ENCODE measurements at regions not wholly inside any gene's neighbourhood (a gene's known extent, or its start where the extent isn't known, plus 50 kb on each side); places are given as distances from the start of the nearest gene placed in this dataset.
A peak's percentile ranks its signal among the peaks of the same experiment; 100 is the strongest.

DNA sequence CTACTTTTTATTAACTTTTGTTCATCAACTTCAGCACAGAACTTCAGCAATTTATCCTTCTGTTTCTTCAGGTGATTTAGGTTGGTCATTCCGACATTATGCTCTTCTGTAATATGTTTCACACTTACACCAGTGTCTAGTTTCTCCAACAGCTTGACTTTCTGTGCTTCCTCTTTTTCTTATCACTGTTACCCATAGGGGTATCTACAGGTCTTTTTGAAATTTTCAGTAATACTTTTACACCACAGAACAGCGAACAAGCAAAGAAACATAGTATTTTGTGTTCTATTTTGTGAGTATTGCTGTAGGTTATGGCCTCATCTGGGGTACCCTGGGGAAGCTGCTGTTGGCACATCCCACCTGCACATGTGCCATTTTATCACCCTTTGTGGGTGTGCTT, 260.7 kb downstream of the NSUN3 start:
- Histone ChIP-seq H3K4me2 (ENCODE audit: low read length) (no peak overlapping the region), H3K27me3 (ENCODE audit: control insufficient read depth, low read length) (no peaks in the 10 kb centered on the region), H3K4me3 (ENCODE audit: low read length) (no peak overlapping the region), H4K20me1 (ENCODE audit: control insufficient read depth, insufficient read depth, low read depth, low read length) (no peaks in the 10 kb centered on the region), H3F3A (ENCODE audit: control insufficient read depth, insufficient read depth) (no peaks in the 10 kb centered on the region), H3K27ac (ENCODE audit: low read depth, low read length) (no peak overlapping the region), H3K79me2 (ENCODE audit: control insufficient read depth, low read length) (no peaks in the 10 kb centered on the region), H3K9me3 (ENCODE audit: control insufficient read depth, insufficient read depth, low read length) (no peaks in the 10 kb centered on the region), H3K4me1 (ENCODE audit: control insufficient read depth, low read length) (no peaks in the 10 kb centered on the region), H3K9me2 (replicated peaks; ENCODE audit: control insufficient read depth, low read length) (no peaks in the 10 kb centered on the region), H3K36me3 (ENCODE audit: control insufficient read depth, low read length) (no peaks in the 10 kb centered on the region)
- TF ChIP-seq, protein P1, sequence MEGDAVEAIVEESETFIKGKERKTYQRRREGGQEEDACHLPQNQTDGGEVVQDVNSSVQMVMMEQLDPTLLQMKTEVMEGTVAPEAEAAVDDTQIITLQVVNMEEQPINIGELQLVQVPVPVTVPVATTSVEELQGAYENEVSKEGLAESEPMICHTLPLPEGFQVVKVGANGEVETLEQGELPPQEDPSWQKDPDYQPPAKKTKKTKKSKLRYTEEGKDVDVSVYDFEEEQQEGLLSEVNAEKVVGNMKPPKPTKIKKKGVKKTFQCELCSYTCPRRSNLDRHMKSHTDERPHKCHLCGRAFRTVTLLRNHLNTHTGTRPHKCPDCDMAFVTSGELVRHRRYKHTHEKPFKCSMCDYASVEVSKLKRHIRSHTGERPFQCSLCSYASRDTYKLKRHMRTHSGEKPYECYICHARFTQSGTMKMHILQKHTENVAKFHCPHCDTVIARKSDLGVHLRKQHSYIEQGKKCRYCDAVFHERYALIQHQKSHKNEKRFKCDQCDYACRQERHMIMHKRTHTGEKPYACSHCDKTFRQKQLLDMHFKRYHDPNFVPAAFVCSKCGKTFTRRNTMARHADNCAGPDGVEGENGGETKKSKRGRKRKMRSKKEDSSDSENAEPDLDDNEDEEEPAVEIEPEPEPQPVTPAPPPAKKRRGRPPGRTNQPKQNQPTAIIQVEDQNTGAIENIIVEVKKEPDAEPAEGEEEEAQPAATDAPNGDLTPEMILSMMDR (IDR thresholded peaks at IDR 0.05; ENCODE audit: low read depth, low read length, poor library complexity, severe bottlenecking), result no peak
- no peak for TF ChIP-seq EZH2phosphoT487 (IDR thresholded peaks at IDR 0.05; ENCODE audit: borderline replicate concordance, low read length)

DNA sequence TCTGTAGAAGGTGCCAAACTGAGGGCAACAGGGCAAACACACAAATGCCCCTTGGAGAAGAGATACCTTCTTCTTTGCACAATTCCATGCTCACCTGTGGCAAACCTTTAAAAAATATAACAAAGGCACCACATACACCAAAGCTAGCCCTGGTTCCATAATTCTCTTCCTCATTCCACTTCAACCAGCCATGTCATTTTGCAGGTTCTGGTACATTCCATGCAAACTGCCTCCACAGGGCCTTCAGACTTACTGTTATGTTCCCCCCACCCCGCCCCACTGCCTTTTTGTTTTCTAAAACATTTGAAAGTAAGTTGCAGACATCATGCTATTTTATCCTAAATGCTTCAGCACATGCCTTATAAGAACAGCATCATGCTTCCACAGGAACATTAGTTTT, 269.0 kb downstream of the NSUN3 start:
- Histone ChIP-seq H3K4me1 (ENCODE audit: control insufficient read depth, low read length) (no peaks in the 10 kb centered on the region), H3K4me2 (ENCODE audit: low read length) (no peak overlapping the region), H3K27me3 (ENCODE audit: control insufficient read depth, low read length) (no peaks in the 10 kb centered on the region), H3K9me3 (ENCODE audit: control insufficient read depth, insufficient read depth, low read length) (no peaks in the 10 kb centered on the region), H4K20me1 (ENCODE audit: control insufficient read depth, insufficient read depth, low read depth, low read length) (no peaks in the 10 kb centered on the region), H3K9me2 (replicated peaks; ENCODE audit: control insufficient read depth, low read length) (no peaks in the 10 kb centered on the region; the same call in 1 of the 2 replicates), H3K79me2 (ENCODE audit: control insufficient read depth, low read length) (no peaks in the 10 kb centered on the region), H3F3A (ENCODE audit: control insufficient read depth, insufficient read depth) (no peaks in the 10 kb centered on the region), H3K36me3 (ENCODE audit: control insufficient read depth, low read length) (no peaks in the 10 kb centered on the region), H3K4me3 (ENCODE audit: low read length) (no peak overlapping the region), H3K27ac (ENCODE audit: low read depth, low read length) (no peak overlapping the region)
- no peak for TF ChIP-seq EZH2phosphoT487 (IDR thresholded peaks at IDR 0.05; ENCODE audit: borderline replicate concordance, low read length)
- TF ChIP-seq, protein P1 (IDR thresholded peaks at IDR 0.05; ENCODE audit: low read depth, low read length, poor library complexity, severe bottlenecking), result no peak

DNA sequence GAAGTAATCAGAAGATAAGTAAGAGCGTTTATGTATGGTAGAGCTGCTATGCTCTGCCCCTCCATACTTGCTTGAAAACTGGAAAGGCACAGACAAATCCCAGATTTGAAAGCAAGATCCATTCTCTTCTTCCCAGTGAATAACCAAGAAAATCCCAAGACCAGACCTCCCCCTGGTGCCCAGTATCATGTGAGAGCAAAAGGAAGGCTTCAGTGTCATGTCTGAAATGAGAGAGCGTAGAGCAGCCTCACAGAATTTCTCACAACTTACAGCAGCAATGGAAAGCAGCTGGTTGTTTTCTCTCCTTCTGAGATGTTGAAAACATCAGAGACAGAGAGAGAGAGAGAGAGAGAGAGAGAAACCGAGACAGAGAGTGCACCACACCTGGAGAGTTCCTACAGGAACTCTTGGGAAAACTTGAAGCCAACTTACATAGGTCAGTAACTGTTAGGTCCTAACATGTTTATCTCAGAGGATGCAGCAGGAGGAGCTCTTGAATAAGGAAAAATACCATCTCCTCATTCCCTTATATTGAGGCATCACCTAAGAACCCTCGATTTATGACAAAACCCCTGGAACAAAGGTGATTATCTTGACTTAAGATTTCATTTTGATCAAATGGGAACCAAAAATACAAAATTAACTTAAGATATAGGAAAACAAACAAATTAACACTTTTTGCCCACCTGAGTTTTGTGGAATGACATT, 273.3 kb downstream of the NSUN3 start:
- Histone ChIP-seq H3K4me1 (ENCODE audit: control insufficient read depth, low read length) (no peaks in the 10 kb centered on the region), H3K27me3 (ENCODE audit: control insufficient read depth, low read length) (no peaks in the 10 kb centered on the region), H3K79me2 (ENCODE audit: control insufficient read depth, low read length) (no peaks in the 10 kb centered on the region), H3K9me2 (replicated peaks; ENCODE audit: control insufficient read depth, low read length) (no peaks in the 10 kb centered on the region), H3K4me3 (ENCODE audit: low read length) (no peak overlapping the region), H3K9me3 (ENCODE audit: control insufficient read depth, insufficient read depth, low read length) (no peaks in the 10 kb centered on the region), H3K36me3 (ENCODE audit: control insufficient read depth, low read length) (no peaks in the 10 kb centered on the region), H3F3A (ENCODE audit: control insufficient read depth, insufficient read depth) (no peaks in the 10 kb centered on the region), H4K20me1 (ENCODE audit: control insufficient read depth, insufficient read depth, low read depth, low read length) (no peaks in the 10 kb centered on the region), H3K27ac (ENCODE audit: low read depth, low read length) (no peak overlapping the region), H3K4me2 (ENCODE audit: low read length) (no peak overlapping the region)
- TF ChIP-seq, protein P1 (IDR thresholded peaks at IDR 0.05; ENCODE audit: low read depth, low read length, poor library complexity, severe bottlenecking), result peak; percentile 16
- TF ChIP-seq EZH2phosphoT487 (IDR thresholded peaks at IDR 0.05; ENCODE audit: borderline replicate concordance, low read length), result no peak

Data from DOHH2 (cell line).